ENCODE measurements at regions not wholly inside any gene's neighbourhood (a gene's known extent, or its start where the extent isn't known, plus 50 kb on each side); places are given as distances from the start of the nearest gene placed in this dataset.

GRCh38 chr10:47243791-47244190 lies 56.2 kb upstream of the GDF10 start:
- TF ChIP-seq CTCF (IDR thresholded peaks at IDR 0.05): no peak
- TF ChIP-seq POLR2AphosphoS5 (IDR thresholded peaks at IDR 0.05): peak in 1 of 4 donors; percentile 44

Measured in sigmoid colon (tissue), 4 donors.